ENCODE measurements at regions not wholly inside any gene's neighbourhood (a gene's known extent, or its start where the extent isn't known, plus 50 kb on each side); places are given as distances from the start of the nearest gene placed in this dataset.

DNA sequence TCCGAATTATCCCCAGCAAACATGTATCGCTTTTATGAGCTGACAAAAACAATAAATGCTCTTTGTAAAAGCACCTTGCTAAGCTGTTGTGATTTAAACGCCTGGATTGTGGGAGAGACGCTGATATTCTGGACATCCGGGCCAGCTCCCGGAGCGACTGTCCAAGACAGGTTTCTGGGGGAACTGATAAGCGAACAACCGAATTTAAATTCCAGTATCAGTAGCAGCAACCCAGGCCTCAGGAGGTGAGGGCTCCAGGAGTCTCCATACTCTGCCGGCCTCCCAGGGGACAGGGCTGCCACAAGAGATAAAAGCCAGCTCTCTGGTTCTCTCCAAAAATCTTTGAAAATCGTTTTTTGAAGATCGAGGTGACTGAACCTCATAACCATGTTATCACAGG is 50.3 kb upstream of the VSTM2B start:
- TF ChIP-seq CTCF (IDR thresholded peaks at IDR 0.05; ENCODE audit: low read depth, low read length, missing control alignments): no peak
- no peak for DNase-seq (ENCODE audit: low read depth)

More for the DNA sequence above, 50.3 kb upstream of the VSTM2B start:
- H3K4me3 ChIP-seq (ENCODE audit: low read depth, low read length): no peak overlapping the region
